Lower leg skin (tissue), 4 donors: ENCODE measurements at regions not wholly inside any gene's neighbourhood (a gene's known extent, or its start where the extent isn't known, plus 50 kb on each side); places are given as distances from the start of the nearest gene placed in this dataset.

Experiments used
- DNase-seq, 2 donors: peaks; one replicate each; pipeline ENCODE4 v3.0.0-alpha.2; 2019; ENCODE audit warnings: low spot score in 2 of 2
- H3K4me3 ChIP-seq: fragments of 200-600 bp; sonication (generic); 2 replicates; pipeline ENCODE4 v1.5.1; 2017; ENCODE audit warnings: mild to moderate bottlenecking, low read depth; ENCODE audit not compliant: poor library complexity, severe bottlenecking
- CTCF ChIP-seq, 3 donors: fragments of 450-650 bp; IDR thresholded peaks; one replicate each; pipeline ENCODE4 v1.5.1; 2016; ENCODE audit warnings: antibody characterized with exemption in 3 of 3, mild to moderate bottlenecking in 3 of 3, moderate library complexity in 2 of 3
- POLR2A ChIP-seq, 2 donors: fragments of 450-650 bp; IDR thresholded peaks; one replicate each; pipeline ENCODE4 v1.6.1; 2016 to 2017; ENCODE audit warnings: antibody characterized with exemption in 2 of 2, mild to moderate bottlenecking in 1 of 2, moderate library complexity in 1 of 2
- WGBS, 2 donors: methylation state at CpG; one replicate each; pipeline ENCODE4 v1.1.5; 2018; 5-methylcytosine and 5-hydroxymethylcytosine counted together
- intact Hi-C: fragments of 100-400 bp; cut with DNase I; formaldehyde crosslinking; loops from one replicate; pipeline ENCODE4 v1.15.0; 2023; ENCODE audit warnings: low total_unique reads

GRCh38 chr2:100691846-100692245 lies 128.1 kb upstream of the NPAS2 start:
- H3K4me3 ChIP-seq = no peak overlapping the region

DNA sequence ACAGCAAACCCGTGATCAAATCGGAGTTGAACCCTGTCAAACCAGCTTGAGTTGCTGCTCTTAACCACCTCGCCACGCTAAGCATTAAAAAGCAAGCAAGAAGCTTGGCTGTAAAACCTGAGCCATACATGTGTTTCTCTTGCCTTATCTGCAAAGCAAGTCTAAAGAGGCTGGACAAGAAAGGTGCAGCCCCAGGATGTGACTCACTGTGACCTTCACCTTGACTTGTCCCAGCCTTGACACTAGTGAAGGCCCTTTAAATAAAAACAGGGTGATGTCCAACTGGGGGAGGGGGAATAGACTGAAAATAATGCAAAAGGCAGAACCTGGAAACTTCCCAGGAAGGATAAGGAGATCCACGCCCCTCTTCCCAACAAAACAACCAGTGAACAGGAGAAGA lies 127.6 kb upstream of the NPAS2 start:
- intact Hi-C loops = no loop called here
- TF ChIP-seq POLR2A (IDR thresholded peaks at IDR 0.05) = no peak
- no peak for TF ChIP-seq CTCF (IDR thresholded peaks at IDR 0.05)
- no peak overlapping the region for H3K4me3 ChIP-seq
- DNase-seq = no peak
- 89 to 95% methylated on average over 5 of the region's 5 CpGs for WGBS, 2 donors

More at GRCh38 chr2:100691846-100692245, 128.1 kb upstream of the NPAS2 start:
- no peak for DNase-seq
- intact Hi-C loops = no loop called here
- 69 to 72% methylated on average over 3 of the region's 3 CpGs for WGBS, 2 donors
- TF ChIP-seq CTCF (IDR thresholded peaks at IDR 0.05) (no peak), POLR2A (IDR thresholded peaks at IDR 0.05) (no peak)

DNA sequence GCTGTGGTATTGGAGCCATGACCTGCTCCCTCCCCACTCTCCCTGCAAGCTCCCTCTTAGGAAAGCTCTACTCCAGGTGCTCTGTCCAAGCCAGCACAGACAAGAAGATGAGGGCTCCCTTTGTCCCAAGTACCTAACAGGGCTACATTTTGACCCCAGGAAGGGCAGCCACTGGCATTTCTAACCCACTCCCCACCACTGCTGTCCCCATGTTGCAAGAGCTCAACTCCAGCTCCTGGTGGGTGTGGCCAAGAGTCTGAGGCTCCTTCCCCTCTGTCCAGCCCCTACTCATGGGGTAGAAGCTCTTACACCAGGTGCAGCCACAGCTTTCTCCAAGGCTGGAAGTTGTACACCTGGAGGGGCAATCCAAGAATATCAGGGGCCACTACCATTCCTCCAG lies 127.0 kb upstream of the NPAS2 start:
- intact Hi-C loops = no loop called here
- H3K4me3 ChIP-seq = no peak overlapping the region
- DNase-seq = no peak
- TF ChIP-seq CTCF (IDR thresholded peaks at IDR 0.05) = no peak
- no peak for TF ChIP-seq POLR2A (IDR thresholded peaks at IDR 0.05)

DNA sequence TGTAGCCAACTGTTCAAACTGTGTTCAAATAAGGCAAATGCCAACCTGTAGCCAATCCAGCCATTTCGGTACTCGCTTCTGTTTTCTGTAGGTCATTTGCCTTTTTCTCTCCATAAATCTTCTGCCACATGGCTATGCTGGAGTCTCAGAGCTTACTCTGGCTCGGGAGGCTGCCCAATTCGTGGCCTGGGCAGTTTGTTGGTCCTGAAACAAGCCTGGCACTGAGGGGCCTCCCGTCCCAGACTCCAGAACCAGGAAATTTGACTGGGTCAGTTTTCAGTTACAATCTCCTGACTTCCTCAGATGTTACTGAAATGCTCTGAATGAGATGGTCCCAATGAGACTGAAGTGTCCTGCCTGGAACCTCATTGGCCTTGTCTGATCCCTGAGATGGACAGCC lies 120.8 kb upstream of the NPAS2 start:
- 70 to 76% methylated on average over 5 of the region's 5 CpGs for WGBS, 2 donors
- DNase-seq = no peak
- no peak overlapping the region for H3K4me3 ChIP-seq
- TF ChIP-seq POLR2A (IDR thresholded peaks at IDR 0.05) (no peak), CTCF (IDR thresholded peaks at IDR 0.05) (no peak)
- intact Hi-C loops = no loop called here

- WGBS, 2 donors = 74 to 78% methylated on average over 5 of the region's 5 CpGs
- DNase-seq = no peak
- TF ChIP-seq POLR2A (IDR thresholded peaks at IDR 0.05) = no peak
- no peak for TF ChIP-seq CTCF (IDR thresholded peaks at IDR 0.05)
- no peak overlapping the region for H3K4me3 ChIP-seq
- intact Hi-C loops = no loop called here
Measured at GRCh38 chr2:100702438-100703109, 117.4 kb upstream of the NPAS2 start.

- no peak for TF ChIP-seq CTCF (IDR thresholded peaks at IDR 0.05)
- TF ChIP-seq POLR2A (IDR thresholded peaks at IDR 0.05) = no peak
- WGBS, 2 donors = 37 to 56% methylated on average over 5 of the region's 5 CpGs
- intact Hi-C loops = no loop called here
- no peak for DNase-seq
- no peak overlapping the region for H3K4me3 ChIP-seq
Measured at GRCh38 chr2:100703213-100703612, 116.7 kb upstream of the NPAS2 start.
